ENCODE measurements at regions not wholly inside any gene's neighbourhood (a gene's known extent, or its start where the extent isn't known, plus 50 kb on each side); places are given as distances from the start of the nearest gene placed in this dataset.

- no peak for ATAC-seq (ENCODE audit: insufficient read depth, low FRiP score)
- H3K9ac ChIP-seq (ENCODE audit: insufficient read depth in 1 of 2, low read length in 2 of 2) = no peak overlapping the region
- H3K36me3 ChIP-seq (ENCODE audit: control insufficient read depth in 4 of 4, insufficient read depth in 4 of 4, low read length in 4 of 4) = no peaks in the 10 kb centered on the region
- no peaks in the 10 kb centered on the region for H3K27me3 ChIP-seq (ENCODE audit: control insufficient read depth in 3 of 3, insufficient read depth in 3 of 3, low read length in 2 of 3)
- no peak for TF ChIP-seq CTCF (IDR thresholded peaks at IDR 0.05; ENCODE audit: control extremely low read depth, extremely low read depth)
- H3K4me1 ChIP-seq (ENCODE audit: control insufficient read depth in 5 of 5, insufficient read depth in 5 of 5, low read length in 5 of 5) = no peaks in the 10 kb centered on the region
- H3K27ac ChIP-seq (ENCODE audit: low read depth in 1 of 2, low read length in 1 of 2) = no peak overlapping the region
- H3K4me3 ChIP-seq = no peak overlapping the region
- H3K9me3 ChIP-seq (ENCODE audit: control insufficient read depth in 4 of 4, insufficient read depth in 3 of 4, low read length in 3 of 4) = peaks cover 0 to 6% (median 0%) of the 10 kb centered on the region in 4 donors
- DNase-seq = no peak
- WGBS, 2 donors = 86 to 95% methylated on average over 3 of the region's 3 CpGs
Measured at GRCh38 chr1:221795380-221795779, 53.5 kb upstream of the DUSP10 start.

GRCh38 chr1:221794935-221795334 is 53.0 kb upstream of the DUSP10 start:
- H3K36me3 ChIP-seq (ENCODE audit: control insufficient read depth in 4 of 4, insufficient read depth in 4 of 4, low read length in 4 of 4) = no peaks in the 10 kb centered on the region
- H3K27ac ChIP-seq (ENCODE audit: low read depth in 1 of 2, low read length in 1 of 2) = no peak overlapping the region
- no peak overlapping the region for H3K9ac ChIP-seq (ENCODE audit: insufficient read depth in 1 of 2, low read length in 2 of 2)
- WGBS, 2 donors = 91 to 94% methylated on average over 1 of the region's 1 CpG
- TF ChIP-seq CTCF (IDR thresholded peaks at IDR 0.05; ENCODE audit: control extremely low read depth, extremely low read depth) = no peak
- no peaks in the 10 kb centered on the region for H3K4me1 ChIP-seq (ENCODE audit: control insufficient read depth in 5 of 5, insufficient read depth in 5 of 5, low read length in 5 of 5)
- no peak overlapping the region for H3K4me3 ChIP-seq
- DNase-seq = no peak
- no peak for ATAC-seq (ENCODE audit: insufficient read depth, low FRiP score)
- H3K9me3 ChIP-seq (ENCODE audit: control insufficient read depth in 4 of 4, insufficient read depth in 3 of 4, low read length in 3 of 4) = peaks cover 0 to 5% (median 0%) of the 10 kb centered on the region in 4 donors
- H3K27me3 ChIP-seq (ENCODE audit: control insufficient read depth in 3 of 3, insufficient read depth in 3 of 3, low read length in 2 of 3) = no peaks in the 10 kb centered on the region

- H3K9ac ChIP-seq (ENCODE audit: insufficient read depth in 1 of 2, low read length in 2 of 2) = no peak overlapping the region
- no peak overlapping the region for H3K27ac ChIP-seq (ENCODE audit: low read depth in 1 of 2, low read length in 1 of 2)
- H3K27me3 ChIP-seq (ENCODE audit: control insufficient read depth in 3 of 3, insufficient read depth in 3 of 3, low read length in 2 of 3) = no peaks in the 10 kb centered on the region
- ATAC-seq (ENCODE audit: insufficient read depth, low FRiP score) (no peak), DNase-seq (peak in 2 of 3 donors; percentile 32 to 58)
- WGBS, 2 donors = 59 to 66% methylated on average over 2 of the region's 2 CpGs
- no peaks in the 10 kb centered on the region for H3K9me3 ChIP-seq (ENCODE audit: control insufficient read depth in 4 of 4, insufficient read depth in 3 of 4, low read length in 3 of 4)
- no peak overlapping the region for H3K4me3 ChIP-seq
- H3K4me1 ChIP-seq (ENCODE audit: control insufficient read depth in 5 of 5, insufficient read depth in 5 of 5, low read length in 5 of 5) = no peaks in the 10 kb centered on the region
- TF ChIP-seq CTCF (IDR thresholded peaks at IDR 0.05; ENCODE audit: control extremely low read depth, extremely low read depth) = no peak
- H3K36me3 ChIP-seq (ENCODE audit: control insufficient read depth in 4 of 4, insufficient read depth in 4 of 4, low read length in 4 of 4) = no peaks in the 10 kb centered on the region
Measured at GRCh38 chr1:221794079-221794670, 52.3 kb upstream of the DUSP10 start.

Measured in lung (tissue), 11 donors.